Activated gamma-delta T cell treated with Interleukin-2 at 50 U/mL for 16 hours (primary cell): ENCODE measurements at regions not wholly inside any gene's neighbourhood (a gene's known extent, or its start where the extent isn't known, plus 50 kb on each side); places are given as distances from the start of the nearest gene placed in this dataset.

ENCODE experiments used
- DNase-seq: peaks from one replicate; pipeline ENCODE4 v3.0.0-alpha.2; 2020

DNA sequence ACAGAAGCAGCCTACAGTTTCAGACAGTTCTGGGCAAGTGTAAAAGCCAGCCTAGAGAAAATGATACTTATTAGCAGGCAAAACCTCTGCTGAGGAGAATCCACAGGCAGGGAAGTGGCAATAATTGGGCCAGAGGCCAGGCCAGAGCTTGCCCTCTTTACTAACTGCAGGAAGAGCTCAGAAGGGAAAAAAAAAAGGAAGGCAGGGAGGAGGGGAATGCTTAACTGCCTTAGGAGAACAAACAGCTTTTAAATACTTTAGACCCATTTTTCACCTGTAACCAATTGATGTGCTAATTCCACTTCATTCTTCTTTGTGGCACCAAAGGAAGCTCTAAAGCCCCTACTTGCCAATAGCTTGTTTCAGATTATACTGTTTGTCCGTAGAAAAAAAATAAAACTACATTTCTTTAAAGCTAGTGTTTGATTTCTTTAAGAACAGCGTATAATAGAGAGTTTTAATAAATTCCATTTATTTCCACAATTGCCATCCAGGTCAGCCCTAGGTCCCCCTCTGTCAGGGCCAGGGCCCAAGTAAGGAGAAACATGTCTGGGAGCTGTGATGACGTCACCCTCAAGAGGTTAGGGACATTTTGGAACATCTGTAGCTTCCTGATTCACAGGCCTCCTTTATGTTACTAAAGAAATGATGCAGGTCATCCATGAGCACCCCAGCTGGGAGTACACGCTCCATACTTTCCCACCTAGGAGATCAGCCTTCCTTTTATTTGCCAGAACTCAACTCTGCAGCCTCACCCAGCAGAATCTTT, 384.3 kb downstream of the CDC5L start:
- DNase-seq, result no peak

DNA sequence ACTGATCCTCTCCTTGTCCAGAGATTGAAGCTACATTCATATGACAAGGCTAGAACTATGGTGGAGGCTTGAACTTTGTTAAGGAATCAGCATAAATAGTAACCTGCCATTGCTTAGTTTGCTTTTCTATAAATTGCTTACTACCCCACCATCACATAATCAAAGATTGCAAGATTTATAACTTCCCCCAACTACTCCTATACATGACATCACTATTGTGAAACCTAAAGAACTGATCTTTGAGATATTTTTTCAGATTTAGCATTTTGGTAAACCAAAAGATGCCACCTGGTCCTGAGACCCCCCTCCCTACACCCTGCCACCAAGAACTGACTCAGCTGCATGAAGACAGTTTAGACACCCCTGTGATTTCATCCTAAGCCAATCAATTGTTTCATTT, 385.3 kb downstream of the CDC5L start:
- DNase-seq, result no peak

DNA sequence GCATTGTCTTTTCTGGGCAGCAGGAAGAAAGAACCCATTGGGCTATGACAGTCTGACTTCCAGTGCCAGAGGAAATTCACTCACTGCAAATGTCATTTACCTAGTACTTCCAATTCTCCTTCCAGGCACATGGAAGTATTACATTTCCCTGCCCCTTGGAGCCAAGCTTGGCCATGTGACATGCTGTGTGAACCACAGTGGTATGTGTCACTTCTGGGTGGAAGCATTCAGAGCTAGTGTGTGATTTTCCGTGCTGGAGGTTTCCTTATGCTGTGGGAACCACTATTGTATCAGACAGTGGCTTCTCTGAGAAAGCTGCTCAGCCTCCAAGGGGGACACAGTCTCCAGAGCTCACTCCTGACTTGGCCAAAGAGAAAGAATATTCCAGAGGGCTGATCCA, 387.6 kb downstream of the CDC5L start:
- DNase-seq, result no peak

DNA sequence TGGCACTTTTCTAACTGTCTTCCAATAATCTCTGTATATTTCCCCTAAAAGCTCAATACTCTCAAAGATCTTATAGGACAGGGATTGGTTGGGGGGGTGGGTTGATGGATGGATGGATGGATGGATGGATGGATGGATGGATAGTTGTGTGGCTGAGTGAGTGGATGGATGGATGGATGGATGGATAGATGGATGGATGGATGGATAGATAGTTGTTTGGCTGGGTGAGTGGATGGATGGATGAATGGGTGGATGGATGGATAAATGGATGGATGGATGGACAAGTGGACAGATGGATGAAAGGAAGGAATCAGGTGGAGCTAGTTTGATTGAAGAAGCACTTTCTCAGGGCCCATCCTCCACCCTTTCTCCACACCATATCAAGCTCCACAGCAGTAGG, 388.8 kb downstream of the CDC5L start:
- no peak for DNase-seq

DNA sequence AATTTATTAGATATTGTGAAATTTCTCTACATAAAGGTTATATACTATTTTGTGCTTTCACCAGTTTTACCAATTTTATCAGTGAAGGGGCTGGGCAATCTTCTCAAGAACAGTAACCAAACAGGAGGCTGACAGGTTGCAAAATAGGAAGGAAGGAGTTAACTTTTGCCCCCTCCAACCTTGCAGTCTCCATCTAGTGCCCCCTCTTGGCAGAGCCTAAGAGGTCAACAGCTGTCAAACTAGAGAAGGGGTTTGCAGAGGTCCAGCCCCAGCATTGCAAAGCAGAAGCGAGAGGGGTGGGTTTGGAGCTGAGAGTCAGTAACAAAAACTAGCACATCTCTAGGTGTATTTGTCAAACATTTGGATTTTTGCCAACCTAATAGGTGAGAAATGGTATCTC, 391.0 kb downstream of the CDC5L start:
- no peak for DNase-seq
